OCI-LY7 (cell line): ENCODE measurements at regions not wholly inside any gene's neighbourhood (a gene's known extent, or its start where the extent isn't known, plus 50 kb on each side); places are given as distances from the start of the nearest gene placed in this dataset.

Experiments
- EZH2phosphoT487 ChIP-seq: fragments of 200-600 bp; sonication (generic); IDR thresholded peaks from 2 replicates; pipeline ENCODE4 v1.6.1; 2018; ENCODE audit warnings: low read depth, borderline replicate concordance, mild to moderate bottlenecking, mixed run types, antibody characterized with exemption, low read length, moderate library complexity, mixed read lengths
- TF ChIP-seq, protein P1 (sequence below): fragments of 200-600 bp; sonication (generic); conservative IDR thresholded peaks from 2 replicates; pipeline ENCODE4 v1.5.1; 2014; ENCODE audit warnings: mild to moderate bottlenecking, antibody characterized with exemption, low read length, moderate library complexity, mixed read lengths

DNA sequence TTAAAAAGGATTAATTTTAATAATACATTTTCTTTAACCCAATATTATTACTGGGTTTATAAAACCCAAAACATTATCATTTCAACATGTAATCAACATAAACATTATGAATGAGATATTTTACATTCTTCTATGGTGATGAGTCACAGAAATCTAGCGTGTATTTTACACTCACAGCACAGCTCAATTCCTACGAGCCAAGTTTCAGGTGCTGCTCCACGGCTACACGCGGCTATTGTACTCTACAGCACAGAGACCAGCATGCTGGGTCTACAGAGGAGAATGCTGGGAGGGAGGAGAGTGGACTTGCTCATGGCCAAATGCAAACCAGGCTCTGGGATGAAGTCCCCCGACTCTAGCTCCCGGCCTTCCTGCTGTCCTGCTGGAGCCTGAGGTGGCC is 72.0 kb upstream of the LMO1 start:
- TF ChIP-seq, protein P1, sequence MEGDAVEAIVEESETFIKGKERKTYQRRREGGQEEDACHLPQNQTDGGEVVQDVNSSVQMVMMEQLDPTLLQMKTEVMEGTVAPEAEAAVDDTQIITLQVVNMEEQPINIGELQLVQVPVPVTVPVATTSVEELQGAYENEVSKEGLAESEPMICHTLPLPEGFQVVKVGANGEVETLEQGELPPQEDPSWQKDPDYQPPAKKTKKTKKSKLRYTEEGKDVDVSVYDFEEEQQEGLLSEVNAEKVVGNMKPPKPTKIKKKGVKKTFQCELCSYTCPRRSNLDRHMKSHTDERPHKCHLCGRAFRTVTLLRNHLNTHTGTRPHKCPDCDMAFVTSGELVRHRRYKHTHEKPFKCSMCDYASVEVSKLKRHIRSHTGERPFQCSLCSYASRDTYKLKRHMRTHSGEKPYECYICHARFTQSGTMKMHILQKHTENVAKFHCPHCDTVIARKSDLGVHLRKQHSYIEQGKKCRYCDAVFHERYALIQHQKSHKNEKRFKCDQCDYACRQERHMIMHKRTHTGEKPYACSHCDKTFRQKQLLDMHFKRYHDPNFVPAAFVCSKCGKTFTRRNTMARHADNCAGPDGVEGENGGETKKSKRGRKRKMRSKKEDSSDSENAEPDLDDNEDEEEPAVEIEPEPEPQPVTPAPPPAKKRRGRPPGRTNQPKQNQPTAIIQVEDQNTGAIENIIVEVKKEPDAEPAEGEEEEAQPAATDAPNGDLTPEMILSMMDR = no peak
- no peak for TF ChIP-seq EZH2phosphoT487
